C4-2B (cell line): ENCODE measurements at regions not wholly inside any gene's neighbourhood (a gene's known extent, or its start where the extent isn't known, plus 50 kb on each side); places are given as distances from the start of the nearest gene placed in this dataset.

Source experiments
- H3K27ac ChIP-seq: fragments of 450-650 bp; 2 replicates; pipeline ENCODE4 v1.5.1; 2017
- CTCF ChIP-seq: fragments of 450-650 bp; conservative IDR thresholded peaks from 2 replicates; pipeline ENCODE4 v1.5.1; 2017; ENCODE audit warnings: mild to moderate bottlenecking
- ZFX ChIP-seq: fragments of 450-650 bp; IDR thresholded peaks from 2 replicates; pipeline ENCODE4 v1.6.1; 2017

DNA sequence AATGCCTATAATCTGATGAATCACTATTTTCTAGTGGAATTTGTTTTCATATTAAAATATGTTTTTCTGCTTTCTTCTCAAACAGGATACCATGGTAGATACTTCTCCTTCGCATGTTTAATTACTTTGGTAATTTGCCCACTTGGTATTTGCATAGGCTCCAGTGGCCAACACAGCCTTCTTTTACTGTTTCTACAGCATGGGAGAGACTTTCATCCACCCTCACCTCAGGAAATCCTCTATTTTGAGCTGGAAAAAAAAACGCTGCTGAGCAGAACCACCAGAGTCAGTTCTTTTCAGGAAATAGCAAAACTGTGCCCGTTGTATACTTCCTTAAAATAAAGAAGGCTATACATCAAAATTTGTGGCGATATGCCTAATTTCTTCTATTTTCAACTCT, 213.3 kb downstream of the MDFIC start:
- TF ChIP-seq ZFX (no peak), CTCF (no peak)
- H3K27ac ChIP-seq, result no peak overlapping the region

- TF ChIP-seq ZFX, result no peak
- no peak for TF ChIP-seq CTCF
Observed at GRCh38 chr7:115133248-115133647, 211.4 kb downstream of the MDFIC start.

GRCh38 chr7:115132096-115132495, 210.2 kb downstream of the MDFIC start:
- TF ChIP-seq CTCF, result no peak
- TF ChIP-seq ZFX, result no peak
- H3K27ac ChIP-seq, result no peak overlapping the region

More at GRCh38 chr7:115133248-115133647, 211.4 kb downstream of the MDFIC start:
- H3K27ac ChIP-seq, result no peak overlapping the region

DNA sequence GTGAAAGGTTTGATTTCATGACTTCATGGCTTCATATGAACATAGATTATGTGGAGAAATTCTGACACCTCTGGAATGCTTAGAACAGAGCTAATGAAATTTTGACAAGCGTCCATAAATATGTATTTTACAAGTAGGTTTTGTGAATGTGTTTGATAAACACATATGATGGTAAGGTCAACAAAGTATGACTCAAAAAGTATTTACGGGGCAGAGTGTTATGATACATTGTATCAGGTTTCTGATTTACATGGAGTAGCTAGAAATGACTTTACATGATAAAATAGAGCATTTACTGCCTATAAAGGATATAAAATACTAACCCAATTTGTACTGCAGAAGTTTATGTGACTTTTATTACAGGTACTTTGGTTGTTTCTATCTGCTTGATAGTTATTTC, 206.3 kb downstream of the MDFIC start:
- TF ChIP-seq ZFX (no peak), CTCF (no peak)

DNA sequence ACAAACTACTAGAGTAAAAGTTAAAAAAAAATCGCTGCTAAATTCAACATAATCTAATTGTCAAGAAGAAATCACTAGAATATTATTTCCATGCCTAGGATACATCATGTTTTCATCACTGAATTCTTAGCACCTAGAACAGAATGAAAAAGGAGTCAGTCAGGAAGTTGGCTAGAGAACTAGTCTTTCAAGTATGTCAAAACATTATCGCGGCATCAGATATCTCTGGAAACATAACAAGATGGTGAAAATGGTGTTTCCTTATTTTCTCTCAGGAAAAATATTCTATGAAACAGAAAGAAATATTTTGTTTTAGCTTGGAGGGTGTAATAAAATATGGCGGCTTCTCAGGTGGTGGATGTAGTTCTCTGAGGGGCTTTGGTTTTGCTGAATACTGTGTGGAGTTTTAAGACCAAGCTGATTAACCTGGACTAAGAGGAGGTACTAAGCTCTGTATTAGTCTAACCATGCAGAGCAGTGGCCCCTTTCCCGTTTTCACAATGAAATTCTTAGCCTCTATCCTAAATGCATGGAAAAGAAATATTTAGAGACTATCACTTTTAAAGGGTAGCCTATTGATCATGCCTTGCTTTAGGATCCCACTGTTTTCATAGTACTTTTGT, 205.6 kb downstream of the MDFIC start:
- TF ChIP-seq ZFX (no peak), CTCF (no peak)

More for the DNA sequence above, 206.3 kb downstream of the MDFIC start:
- no peak overlapping the region for H3K27ac ChIP-seq

GRCh38 chr7:115125750-115126149, 203.9 kb downstream of the MDFIC start:
- no peak for TF ChIP-seq ZFX
- no peak for TF ChIP-seq CTCF
- no peak overlapping the region for H3K27ac ChIP-seq

More for the DNA sequence above, 205.6 kb downstream of the MDFIC start:
- H3K27ac ChIP-seq, result no peak overlapping the region

DNA sequence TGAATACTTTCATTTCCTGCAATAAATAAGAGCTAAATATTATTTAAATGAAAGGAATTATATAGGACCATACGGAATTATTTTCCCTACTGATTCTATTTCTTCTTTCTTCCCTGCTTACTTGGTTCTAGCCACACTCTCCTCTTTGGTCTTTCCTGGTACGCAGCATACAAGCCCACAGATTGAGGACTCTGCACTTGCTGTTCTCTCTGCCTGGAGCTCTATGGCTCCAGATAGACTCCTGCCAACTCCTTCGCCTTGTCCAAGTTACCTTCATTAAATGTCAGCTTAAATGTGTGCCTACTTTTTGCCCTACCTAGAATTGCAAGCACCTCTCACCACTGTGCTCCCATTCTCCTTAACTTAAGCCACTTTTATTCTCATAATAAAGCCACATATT, 203.4 kb downstream of the MDFIC start:
- no peak overlapping the region for H3K27ac ChIP-seq
- no peak for TF ChIP-seq ZFX
- no peak for TF ChIP-seq CTCF
